ENCODE measurements at regions not wholly inside any gene's neighbourhood (a gene's known extent, or its start where the extent isn't known, plus 50 kb on each side); places are given as distances from the start of the nearest gene placed in this dataset.
A peak's percentile ranks its signal among the peaks of the same experiment; 100 is the strongest.

DNA sequence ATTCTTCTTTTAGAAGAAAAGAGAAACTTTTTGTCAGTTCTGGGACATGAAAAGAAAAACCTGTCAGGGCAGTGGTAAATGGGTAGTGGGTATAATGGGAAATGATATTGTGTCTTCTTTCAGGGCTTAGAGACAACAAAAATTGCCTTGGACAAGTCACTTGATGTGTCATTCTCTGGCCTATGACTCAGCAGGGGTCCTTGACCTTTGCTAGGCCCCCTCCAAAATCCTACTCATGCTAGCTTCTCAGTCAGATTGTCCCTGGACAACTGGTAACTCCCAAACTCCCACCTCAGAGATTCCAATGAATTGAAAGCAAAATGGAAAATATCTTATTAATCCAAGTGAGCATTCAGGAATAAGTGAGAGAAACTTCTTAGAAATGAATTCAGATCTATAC is 258.8 kb upstream of the SPRY2 start:
- no peak for DNase-seq

DNA sequence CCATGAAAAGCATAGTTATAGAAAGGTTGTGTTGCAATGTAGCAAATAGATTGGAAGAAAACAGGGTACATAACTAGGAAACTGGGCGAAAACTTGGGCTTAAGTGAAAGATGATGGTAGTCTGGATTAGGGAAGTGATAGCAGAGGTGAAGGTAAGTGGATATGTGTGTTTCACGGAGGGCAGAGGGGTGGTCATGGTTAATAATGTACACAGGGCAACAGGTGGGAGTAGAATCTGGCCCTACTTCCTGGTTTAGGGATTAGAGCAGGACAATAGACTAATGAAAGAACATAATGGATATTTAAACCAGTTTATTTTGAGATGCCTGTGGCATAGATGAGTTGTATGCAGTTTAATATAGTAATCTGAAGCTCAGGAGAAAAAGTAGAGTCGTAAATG is 257.3 kb upstream of the SPRY2 start:
- no peak for DNase-seq

DNA sequence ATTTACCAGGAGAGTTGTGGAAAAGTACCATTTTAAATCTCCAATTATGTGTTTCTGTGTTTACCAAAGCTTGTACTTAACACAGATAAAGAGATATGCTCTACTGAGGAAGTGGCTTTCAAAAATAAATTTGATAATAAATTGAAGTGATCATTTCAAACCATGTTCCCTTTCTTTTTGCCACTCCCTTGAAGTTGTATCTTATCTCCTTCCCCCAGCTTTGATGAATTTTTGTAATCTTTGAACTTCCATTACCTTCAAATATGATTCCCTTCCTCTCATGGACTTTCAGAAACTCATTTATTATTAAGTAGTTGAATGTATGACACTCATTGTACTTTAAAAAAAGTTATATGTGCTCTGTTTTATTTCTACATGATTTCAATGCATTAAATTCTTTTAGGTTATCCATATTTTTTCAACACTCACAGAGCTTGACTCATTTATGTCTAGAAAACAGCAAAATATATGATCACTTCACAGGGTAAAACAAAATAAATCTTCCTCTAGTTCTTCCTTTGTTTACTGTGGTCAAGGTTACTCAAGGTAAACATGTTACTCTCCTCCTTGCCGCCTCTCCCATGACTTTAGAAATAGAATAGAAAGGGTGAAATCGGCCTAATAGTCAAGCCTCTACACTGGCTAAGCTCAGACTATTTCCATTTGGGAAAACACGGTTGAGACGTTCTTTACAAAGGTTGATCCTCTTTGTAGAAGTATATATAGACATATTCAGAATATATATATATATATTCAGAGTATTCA is 251.2 kb upstream of the SPRY2 start:
- no peak for DNase-seq

DNA sequence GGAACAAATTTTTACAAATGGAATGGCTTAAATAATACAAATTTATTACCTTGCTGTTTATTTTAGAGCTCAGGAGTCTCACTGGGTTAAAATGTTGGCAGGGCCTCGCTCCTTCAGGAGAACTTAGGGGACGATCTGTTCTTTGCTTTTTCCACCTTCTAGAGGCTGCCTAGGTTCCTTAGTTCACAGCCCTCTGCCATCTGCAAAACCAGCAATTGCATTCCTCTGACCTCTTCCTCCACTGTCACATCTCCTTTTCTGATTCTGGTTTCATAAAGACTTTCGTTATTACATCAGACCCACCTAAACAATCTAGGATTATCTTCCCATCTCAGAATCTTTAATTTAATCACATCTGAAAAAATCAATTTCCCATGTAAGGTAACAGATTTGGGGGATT is 249.6 kb upstream of the SPRY2 start:
- DNase-seq: no peak

DNA sequence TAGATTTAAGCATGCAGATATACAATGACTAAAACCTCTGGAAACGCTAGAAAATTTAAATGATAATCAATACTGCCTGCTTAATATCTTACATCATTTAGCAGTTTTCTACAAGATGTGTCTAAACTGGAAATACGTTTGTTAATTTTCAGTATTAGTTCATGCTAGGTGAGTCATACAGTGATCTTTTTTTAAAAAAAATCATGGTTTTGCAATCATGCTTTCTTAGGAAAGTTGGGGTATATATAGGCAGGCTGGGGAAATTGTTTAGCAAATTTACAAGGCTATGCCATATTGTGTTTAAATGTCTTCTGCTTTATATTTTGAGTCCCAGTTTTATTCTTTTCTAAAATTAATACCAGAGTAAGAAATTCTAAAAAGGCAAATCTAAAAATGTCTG is 245.4 kb upstream of the SPRY2 start:
- no peak for DNase-seq

DNA sequence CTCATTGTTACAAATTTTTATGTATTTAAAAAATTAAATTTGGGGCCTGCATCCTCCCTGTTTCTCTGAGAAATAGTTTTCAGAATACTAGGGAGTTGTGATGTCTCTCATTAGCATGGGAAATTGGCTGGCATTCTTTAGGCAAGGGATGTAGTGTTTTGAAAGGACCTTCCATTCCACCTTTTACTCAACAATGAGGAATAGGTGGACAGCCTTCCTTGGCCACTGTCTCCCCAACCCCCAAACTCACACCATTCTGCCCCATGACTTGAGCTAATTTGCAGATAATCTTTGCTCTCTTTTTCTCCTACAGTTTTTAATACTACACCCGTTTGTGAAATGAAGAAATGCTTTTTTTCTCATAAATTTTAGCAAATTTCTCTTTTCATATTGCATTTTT is 244.6 kb upstream of the SPRY2 start:
- no peak for DNase-seq

DNA sequence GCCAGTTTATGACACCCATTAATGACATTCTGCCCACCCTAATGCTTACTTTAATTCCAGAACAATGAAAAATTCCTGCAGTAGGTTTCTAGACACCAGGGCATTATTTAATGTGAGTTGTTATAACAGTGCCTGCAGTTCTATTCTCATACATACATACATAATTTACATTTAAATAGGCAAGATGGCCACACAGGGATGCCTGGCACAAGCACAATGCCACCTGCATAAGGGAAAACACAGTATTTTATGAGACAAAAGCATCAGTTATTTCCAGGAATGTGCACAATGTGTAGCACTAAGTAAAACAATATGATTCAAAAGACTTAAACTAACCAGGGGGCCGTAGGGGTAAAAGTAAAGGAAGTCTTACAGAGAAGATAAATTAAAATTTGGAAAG is 243.9 kb upstream of the SPRY2 start:
- DNase-seq: no peak

DNA sequence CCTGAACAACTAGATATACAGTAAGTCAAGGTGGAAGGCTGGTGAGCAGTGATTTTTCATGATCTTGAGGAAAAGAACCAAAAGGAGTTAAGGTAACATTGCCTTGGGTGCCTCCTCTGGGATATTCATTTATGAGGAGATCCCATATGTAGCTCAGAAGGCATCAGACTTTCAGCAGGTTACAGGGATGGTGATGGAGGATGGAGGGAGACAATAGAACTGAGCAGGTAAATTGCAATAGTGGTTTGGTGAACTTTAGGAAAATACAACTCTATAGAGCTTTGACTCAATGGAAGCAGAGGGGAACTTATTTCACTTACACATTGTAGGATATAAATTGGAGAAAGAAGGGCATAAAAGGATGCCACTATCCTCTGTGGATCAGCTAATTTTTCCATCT is 243.4 kb upstream of the SPRY2 start:
- DNase-seq: no peak

DNA sequence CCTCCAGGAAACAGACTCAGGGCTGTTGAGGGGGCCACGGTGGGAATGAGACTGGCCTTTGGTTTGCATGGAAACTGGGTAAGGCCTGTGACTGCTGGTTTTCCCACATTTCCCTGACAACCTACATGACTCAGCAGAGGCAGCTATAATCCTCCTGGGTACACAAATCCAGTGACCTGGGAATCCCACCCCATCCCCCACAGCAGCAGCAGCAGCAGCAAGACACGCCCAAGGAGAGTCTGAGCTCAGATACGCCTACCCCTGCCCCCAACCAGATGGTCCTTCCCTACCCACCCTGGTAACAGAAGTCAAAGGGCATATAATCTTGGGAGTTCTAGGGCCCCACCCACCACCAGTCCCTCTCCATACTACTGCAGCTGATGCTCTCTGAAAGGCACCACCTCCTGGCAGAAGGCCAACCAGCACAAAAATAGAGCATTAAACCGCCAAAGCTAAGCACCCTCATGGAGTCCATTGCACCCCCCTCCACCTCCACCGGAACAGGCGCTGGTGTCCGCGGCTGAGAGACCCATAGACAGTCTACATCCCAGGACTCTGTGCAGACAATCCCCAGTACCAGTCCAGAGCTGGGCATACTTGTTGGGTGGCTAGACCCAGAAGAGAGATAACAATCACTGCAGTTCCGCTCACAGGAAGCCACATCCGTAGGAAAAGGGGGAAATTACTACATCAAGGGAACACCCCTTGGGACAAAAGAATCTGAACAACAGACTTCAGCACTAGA is 237.2 kb upstream of the SPRY2 start:
- no peak for DNase-seq

DNA sequence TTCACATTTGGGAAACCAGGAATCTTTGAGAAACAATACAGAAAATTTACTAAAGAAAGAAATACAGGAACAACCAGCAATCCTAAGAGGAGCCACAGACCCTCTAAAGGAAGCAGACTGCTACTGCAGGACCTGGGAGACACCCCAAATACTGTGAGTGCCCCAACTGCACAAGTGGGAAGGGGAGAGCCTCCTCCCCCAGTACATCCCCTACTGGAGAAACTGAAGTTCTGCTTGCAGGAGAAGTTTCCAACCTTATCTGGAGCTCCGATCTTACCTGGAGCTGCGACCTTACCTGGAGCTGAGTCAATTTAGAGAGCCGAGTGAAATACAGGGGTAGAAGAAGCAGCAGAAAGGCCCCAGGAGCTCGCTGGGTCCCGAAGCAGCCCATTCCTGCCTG is 236.4 kb upstream of the SPRY2 start:
- DNase-seq: no peak

DNA sequence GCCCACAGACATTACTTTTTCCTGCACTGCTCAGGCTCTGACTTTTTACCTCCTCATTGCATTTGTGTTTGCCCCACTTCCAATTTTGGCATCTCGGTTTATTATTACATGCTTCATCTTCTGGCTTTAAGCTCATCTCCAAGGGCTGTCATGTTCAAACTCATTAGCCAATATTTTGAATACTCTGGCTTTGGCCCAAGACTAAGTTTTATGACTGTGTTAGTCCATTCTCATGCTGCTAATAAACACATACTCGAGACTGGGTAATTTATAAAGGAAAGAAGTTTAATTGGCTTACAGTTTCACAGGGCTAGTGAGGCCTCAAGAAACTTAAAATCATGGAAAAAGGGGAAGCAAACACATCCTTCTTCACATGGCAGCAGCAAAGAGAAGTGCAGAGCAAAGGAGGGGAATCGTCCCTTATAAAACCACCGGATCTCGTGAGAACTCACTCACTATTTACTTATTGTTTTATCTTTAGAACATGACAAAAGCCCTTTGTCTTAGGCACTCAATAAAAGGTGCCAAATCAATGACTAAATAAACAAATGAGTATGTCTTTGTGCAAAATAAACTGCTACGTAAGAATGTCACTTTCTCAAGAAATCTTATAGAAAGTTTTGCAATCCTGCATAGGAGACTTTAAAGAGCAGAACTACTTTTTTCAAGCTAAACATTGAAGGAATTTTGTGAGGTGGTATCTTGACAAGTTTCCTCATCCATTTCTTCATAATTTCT is 233.4 kb upstream of the SPRY2 start:
- DNase-seq: peak; percentile 21

DNA sequence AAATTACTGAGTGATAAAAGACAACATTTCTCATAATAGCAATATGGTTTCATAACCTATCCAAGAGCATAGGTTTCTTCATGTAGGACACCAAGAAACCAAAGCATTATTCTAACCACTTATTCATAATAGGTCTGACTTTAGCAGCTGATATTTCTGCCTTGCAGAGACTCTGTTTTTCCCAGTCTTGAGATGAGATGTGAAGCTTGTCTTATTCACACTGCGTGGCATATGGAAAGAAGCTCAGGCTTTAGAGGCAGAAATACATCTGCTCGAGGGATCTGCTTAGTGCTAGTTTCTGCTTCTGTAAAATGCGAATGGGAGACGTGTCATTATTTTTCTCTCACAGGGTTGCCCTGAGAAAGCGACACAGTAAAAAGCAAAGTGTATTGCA is 232.0 kb upstream of the SPRY2 start:
- no peak for DNase-seq

DNA sequence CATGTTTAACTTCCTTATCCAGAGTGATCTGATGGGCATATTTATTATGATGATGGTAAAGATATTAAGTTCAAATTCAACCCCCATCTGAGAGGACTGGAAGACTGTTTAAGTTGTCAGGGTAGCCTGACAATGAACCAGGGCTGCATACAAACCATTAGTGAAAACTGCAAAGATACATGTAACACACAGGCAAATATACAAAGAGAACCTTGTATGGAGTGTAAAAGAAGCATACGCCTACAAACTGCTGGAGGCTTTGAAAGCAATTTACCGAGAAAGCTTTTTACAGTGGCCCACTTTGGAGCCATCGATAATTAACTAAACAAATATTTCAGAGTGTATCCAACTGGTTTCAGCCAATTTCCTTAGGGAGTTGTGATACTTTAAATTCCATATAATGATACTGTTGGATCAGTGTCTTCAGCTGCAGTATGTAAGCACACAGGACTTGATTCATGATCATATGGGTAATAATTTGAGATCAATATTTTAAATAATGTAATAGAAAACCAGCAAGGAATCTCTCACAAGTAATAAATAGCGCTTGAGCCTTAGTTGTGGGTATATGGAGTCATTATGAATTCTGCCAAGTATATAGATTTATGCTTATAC is 231.5 kb upstream of the SPRY2 start:
- peak; percentile 62 for DNase-seq

DNA sequence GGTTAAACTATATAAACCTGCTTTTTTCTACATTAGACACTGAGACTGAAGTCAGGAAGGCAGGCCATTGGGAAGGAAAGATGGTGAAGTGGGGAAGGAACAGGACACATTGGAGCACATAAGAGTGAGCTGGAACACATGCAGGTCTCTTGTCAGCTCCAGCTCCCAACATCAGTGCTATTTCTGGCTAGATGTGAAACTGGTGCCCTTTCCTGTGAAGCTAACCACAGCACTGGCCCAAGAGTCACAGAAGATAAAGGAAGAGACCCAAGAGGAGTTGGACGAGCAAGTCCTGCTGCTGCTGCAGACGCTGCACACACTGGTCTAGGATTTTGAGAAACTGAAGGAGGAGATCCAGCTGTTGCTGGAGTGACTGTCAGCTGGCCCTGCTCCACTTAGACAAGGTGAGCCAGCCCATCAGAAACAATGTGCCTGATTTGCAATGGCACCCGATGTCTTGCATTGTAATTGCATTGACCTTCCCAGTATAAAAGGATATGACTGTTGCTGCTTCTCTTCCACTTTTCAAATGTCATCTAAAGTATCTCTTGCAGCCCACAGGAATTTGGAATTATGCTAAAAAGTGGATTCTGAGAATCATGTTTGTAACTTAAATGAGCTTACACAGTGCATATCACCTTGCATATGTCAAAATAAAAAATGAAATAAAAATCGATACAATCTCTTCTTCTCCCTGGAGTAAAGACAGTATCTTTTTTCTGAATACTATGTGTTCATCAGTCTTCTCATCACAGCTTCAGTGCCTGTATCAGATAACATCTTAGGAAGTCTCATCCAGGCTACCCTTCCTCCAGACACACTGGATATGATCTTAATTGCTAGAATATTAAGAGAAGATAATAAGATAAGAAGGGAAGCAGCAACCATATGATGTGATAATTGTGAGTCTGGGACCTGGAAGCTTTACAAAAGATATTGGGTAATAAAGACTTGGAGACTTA is 230.7 kb upstream of the SPRY2 start:
- DNase-seq: no peak

DNA sequence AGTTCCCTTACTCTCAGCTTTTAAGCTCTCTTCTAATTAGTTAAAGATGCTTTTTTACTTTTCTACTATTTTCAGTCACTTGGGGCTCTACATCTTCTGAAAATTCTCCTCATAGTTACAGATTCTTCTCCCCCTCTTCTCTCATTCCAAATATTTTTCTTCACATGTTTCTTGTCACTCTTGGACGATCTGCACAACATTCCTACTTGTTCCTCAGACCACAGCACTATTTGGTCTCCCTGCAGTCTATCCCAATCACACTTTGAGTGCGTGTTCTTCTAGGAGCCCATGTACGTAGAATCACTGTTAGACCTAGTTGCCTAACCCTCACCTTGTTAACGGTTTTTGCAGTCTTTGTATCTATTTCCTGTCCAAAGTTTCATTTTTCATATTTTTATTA is 222.5 kb upstream of the SPRY2 start:
- no peak for DNase-seq

DNA sequence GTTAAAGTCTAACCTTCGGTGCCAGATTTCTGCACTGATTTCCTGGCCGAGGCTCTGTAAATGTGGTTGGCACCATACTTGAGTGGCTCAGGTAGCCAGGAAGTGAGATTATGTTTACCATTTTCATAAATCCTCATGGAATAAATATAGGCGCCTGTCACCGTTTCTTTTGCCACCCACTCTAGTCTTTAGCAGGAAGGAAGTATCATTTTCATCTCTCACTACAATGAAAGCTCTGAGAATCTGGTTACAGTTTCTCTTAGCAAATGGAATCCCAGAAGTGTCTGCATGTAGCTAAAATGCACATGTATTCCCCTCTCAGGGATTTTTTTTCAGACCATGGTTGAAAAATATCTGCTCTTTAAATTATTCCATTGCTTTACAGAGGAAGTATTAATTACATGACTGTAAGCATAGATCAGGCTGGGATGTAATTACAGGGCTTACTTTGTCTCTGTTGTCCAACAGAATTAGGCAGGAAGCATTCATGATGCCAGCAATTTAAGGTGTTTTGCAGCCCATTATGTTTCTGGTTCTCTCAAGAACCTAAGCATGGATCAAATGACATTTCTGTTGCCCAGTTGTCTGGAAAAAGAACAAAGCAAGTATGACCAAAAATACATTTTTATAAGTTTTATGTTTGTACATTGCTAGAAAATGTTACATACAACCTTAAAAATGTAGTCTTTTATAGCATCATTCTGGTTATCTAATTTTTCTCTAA is 221.7 kb upstream of the SPRY2 start:
- peak; percentile 73 for DNase-seq

DNA sequence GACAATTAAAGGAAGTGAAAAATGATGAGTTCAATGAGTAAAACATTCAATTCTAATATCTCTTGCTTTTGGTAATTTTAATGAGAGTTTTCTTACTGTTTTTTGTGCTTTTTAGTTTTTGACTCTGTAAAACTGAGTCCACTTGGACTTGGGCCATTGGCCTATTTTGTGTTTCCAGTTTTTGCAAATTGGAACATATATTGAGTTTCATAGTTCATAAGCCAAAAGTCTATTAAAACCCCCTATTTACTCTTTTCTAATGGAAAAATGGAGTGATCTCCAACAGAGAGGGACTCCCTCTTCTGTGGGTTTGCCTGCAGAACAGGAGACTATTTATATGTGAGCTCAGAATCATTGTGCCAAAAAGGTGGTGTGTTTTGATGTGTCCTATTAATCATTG is 219.7 kb upstream of the SPRY2 start:
- DNase-seq: no peak

DNA sequence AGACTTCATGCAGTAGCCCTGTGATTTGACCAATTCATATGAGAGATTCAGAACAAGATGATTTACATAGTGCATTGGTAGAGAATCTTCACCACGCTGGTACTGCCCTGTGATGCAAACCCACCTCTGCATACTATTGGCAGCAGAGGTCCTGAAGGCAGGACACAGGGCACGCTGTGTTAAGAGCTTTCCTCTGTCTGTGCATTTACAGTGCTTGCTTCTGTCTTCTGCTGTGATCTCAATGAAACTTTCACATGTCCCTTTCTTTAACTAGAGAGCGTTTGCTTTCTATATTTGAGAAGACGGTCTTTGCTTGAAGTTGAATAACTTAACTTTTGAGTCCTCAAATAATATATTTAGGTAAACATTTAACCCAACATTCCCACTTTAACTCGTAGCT is 219.0 kb upstream of the SPRY2 start:
- no peak for DNase-seq

DNA sequence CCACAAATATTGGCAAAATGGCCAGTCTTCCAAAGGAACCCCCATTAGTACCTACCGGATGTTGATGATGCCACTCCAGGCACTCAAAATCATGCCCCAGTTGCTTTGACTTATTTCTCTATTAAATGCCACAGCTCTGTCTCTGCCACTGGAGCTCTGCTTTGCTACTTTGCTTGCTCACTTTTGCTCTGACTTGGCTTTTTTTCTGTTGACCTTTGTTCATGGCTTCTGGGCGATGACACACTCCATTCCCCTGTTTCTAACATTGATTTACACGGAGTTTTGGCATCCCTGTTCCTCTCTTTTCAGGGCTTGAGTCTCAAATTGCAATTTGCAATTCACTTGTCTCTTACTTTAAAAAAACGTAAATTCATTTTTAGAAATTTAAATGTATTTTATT is 217.1 kb upstream of the SPRY2 start:
- no peak for DNase-seq

DNA sequence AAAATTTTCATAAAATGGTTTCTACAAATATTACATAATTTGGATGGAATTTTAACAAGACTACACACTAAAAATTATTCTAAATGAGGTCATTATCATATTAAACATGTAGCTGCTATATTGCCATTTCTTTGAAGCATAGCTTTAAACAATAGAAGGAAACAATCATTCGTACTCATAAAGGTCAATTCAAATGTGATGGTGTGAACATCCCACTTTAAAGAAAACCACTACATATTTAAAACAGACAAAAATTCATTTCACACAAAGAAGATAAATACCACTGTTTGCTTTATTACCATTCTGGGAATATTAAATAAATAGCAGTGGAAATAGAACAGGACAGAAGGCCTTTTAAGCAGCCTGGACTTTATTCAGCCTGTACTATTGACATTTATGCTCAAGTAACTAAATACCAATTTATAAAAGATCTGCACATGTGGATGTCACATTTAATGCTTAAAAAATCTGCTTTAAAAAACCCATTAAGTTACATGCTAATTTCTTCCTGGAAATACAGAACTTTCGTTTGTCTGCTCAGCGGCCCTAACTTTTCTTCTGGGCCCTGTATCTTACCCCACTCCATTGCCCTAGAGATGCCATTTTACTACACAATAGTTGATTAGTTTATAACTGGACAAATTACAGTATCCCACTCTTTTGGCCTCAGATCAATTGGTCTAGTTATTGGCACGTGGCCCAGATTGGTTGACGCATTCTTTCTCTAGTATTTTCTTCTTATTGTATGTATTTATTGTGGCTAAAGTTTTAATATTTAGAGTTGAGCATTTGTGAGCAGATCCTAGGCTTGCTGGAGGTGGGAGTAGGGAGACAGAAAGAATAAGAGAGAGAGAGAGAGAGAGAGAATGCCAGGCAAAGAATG is 215.1 kb upstream of the SPRY2 start:
- DNase-seq: no peak

All from NCI-H1105 treated with DMSO at 0.1 percent for 48 hours (cell line).